ENCODE measurements at regions not wholly inside any gene's neighbourhood (a gene's known extent, or its start where the extent isn't known, plus 50 kb on each side); places are given as distances from the start of the nearest gene placed in this dataset.
"Not testable (repeated sequence)": the region's sequence is repeated elsewhere in the genome, so short reads cannot be mapped to it uniquely, and the experiment has no call there.

GRCh38 chr4:65265526-65265925 lies 404.8 kb downstream of the EPHA5 start:
- DNase-seq = no peak

- DNase-seq = no peak
Measured at GRCh38 chr4:65259296-65259695, 411.0 kb downstream of the EPHA5 start.

GRCh38 chr4:65250916-65251315 lies 419.4 kb downstream of the EPHA5 start:
- no peak for DNase-seq

GRCh38 chr4:65249111-65249510 lies 421.2 kb downstream of the EPHA5 start:
- no peak for DNase-seq

GRCh38 chr4:65242156-65242846 lies 428.0 kb downstream of the EPHA5 start:
- DNase-seq = no peak

- no peak for DNase-seq
Measured at GRCh38 chr4:65241257-65241997, 428.9 kb downstream of the EPHA5 start.

GRCh38 chr4:65234061-65234460 lies 436.2 kb downstream of the EPHA5 start:
- no peak for DNase-seq

GRCh38 chr4:65227628-65228027 lies 442.7 kb downstream of the EPHA5 start:
- no peak for DNase-seq

- DNase-seq = no peak
Measured at GRCh38 chr4:65223601-65224000, 446.7 kb downstream of the EPHA5 start.

GRCh38 chr4:65223074-65223473 lies 447.2 kb downstream of the EPHA5 start:
- not testable (repeated sequence) for DNase-seq

GRCh38 chr4:65217179-65217578 lies 453.1 kb downstream of the EPHA5 start:
- DNase-seq = no peak

GRCh38 chr4:65202853-65203236 lies 467.4 kb downstream of the EPHA5 start:
- DNase-seq = no peak

- no peak for DNase-seq
Measured at GRCh38 chr4:65202165-65202852, 468.0 kb downstream of the EPHA5 start.

GRCh38 chr4:65195666-65196065 lies 474.6 kb downstream of the EPHA5 start:
- DNase-seq = no peak

- DNase-seq = no peak
Measured at GRCh38 chr4:65195002-65195401, 475.3 kb downstream of the EPHA5 start.

- no peak for DNase-seq
Measured at GRCh38 chr4:65193985-65194384, 476.3 kb downstream of the EPHA5 start.

GRCh38 chr4:65190780-65191179 lies 479.5 kb downstream of the EPHA5 start:
- DNase-seq = no peak

- DNase-seq = no peak
Measured at GRCh38 chr4:65175585-65175984, 494.7 kb downstream of the EPHA5 start.

GRCh38 chr4:65170768-65171514 lies 499.3 kb downstream of the EPHA5 start:
- no peak for DNase-seq

GRCh38 chr4:65167719-65168118 lies 502.6 kb downstream of the EPHA5 start:
- no peak for DNase-seq

- DNase-seq = no peak
Measured at GRCh38 chr4:65152205-65152604, 518.1 kb downstream of the EPHA5 start.

- no peak for DNase-seq
Measured at GRCh38 chr4:65139998-65140397, 530.3 kb downstream of the EPHA5 start.

- no peak for DNase-seq
Measured at GRCh38 chr4:65126200-65126599, 544.1 kb downstream of the EPHA5 start.
